Hepatocyte (in vitro differentiated cells): ENCODE measurements at regions not wholly inside any gene's neighbourhood (a gene's known extent, or its start where the extent isn't known, plus 50 kb on each side); places are given as distances from the start of the nearest gene placed in this dataset.
A peak's percentile ranks its signal among the peaks of the same experiment; 100 is the strongest.

Source experiments
- DNase-seq: peaks from one replicate; pipeline ENCODE4 v3.0.0-alpha.2; 2016; ENCODE audit warnings: low spot score
- H2AFZ ChIP-seq: fragments of 200-600 bp; sonication (generic); 2 replicates; pipeline ENCODE4 v1.6.0; 2016; ENCODE audit warnings: antibody characterized with exemption, mild to moderate bottlenecking
- H3K27ac ChIP-seq: fragments of 200-600 bp; sonication (generic); 2 replicates; pipeline ENCODE4 v1.5.1; 2016; ENCODE audit warnings: mild to moderate bottlenecking
- H3K27me3 ChIP-seq: fragments of 200-600 bp; sonication (generic); 2 replicates; pipeline ENCODE4 v1.6.1; 2016
- H3K36me3 ChIP-seq: fragments of 200-600 bp; sonication (generic); replicated peaks from 2 replicates; pipeline ENCODE4 v1.5.1; 2016; ENCODE audit warnings: low read depth; ENCODE audit not compliant: insufficient read depth
- H3K4me1 ChIP-seq: fragments of 200-600 bp; sonication (generic); 2 replicates; pipeline ENCODE4 v1.5.1; 2016; ENCODE audit warnings: mild to moderate bottlenecking, moderate library complexity; ENCODE audit not compliant: insufficient read depth
- H3K4me2 ChIP-seq: fragments of 200-600 bp; sonication (generic); 2 replicates; pipeline ENCODE4 v1.6.0; 2016
- H3K4me3 ChIP-seq: fragments of 200-600 bp; sonication (generic); 2 replicates; pipeline ENCODE4 v1.5.1; 2016; ENCODE audit warnings: mild to moderate bottlenecking
- H3K79me2 ChIP-seq: fragments of 200-600 bp; sonication (generic); 2 replicates; pipeline ENCODE4 v1.6.0; 2017; ENCODE audit warnings: mild to moderate bottlenecking
- H3K9me2 ChIP-seq: fragments of 200-600 bp; sonication (generic); replicated peaks from 2 replicates; pipeline ENCODE4 v1.6.0; 2017; ENCODE audit warnings: mild to moderate bottlenecking; ENCODE audit not compliant: insufficient read depth
- H3K9me3 ChIP-seq: fragments of 200-600 bp; sonication (generic); 2 replicates; pipeline ENCODE4 v1.5.1; 2016; ENCODE audit warnings: low read depth, mild to moderate bottlenecking
- H4K20me1 ChIP-seq: fragments of 200-600 bp; sonication (generic); 2 replicates; pipeline ENCODE4 v1.6.0; 2016; ENCODE audit warnings: mild to moderate bottlenecking; ENCODE audit not compliant: insufficient read depth, poor library complexity, severe bottlenecking
- CTCF ChIP-seq: fragments of 200-600 bp; sonication (generic); IDR thresholded peaks from 2 replicates; pipeline ENCODE4 v1.5.1; 2016; ENCODE audit warnings: antibody characterized with exemption, mild to moderate bottlenecking; ENCODE audit not compliant: poor library complexity
- EZH2 ChIP-seq: fragments of 200-600 bp; sonication (generic); IDR thresholded peaks from 2 replicates; pipeline ENCODE4 v1.6.1; 2016; ENCODE audit warnings: antibody characterized with exemption, mild to moderate bottlenecking, borderline replicate concordance
- EZH2phosphoT487 ChIP-seq: fragments of 200-600 bp; sonication (generic); IDR thresholded peaks from one replicate; pipeline ENCODE4 v1.6.1; 2018; ENCODE audit warnings: antibody characterized with exemption, mild to moderate bottlenecking, low read depth, moderate library complexity; ENCODE audit not compliant: unreplicated experiment, severe bottlenecking
- WGBS: methylation state at CpG from one replicate; pipeline ENCODE4 v1.1.6; 2016; ENCODE audit warnings: low lambda C conversion rate; ENCODE audit errors: missing lambda C conversion rate; 5-methylcytosine and 5-hydroxymethylcytosine counted together

GRCh38 chr12:14129611-14130195 lies 148.3 kb upstream of the GRIN2B start:
- Histone ChIP-seq H3K4me3 (no peak overlapping the region), H2AFZ (no peak overlapping the region), H3K79me2 (no peaks in the 10 kb centered on the region), H3K27me3 (no peaks in the 10 kb centered on the region), H3K36me3 (no peaks in the 10 kb centered on the region), H3K4me1 (no peaks in the 10 kb centered on the region), H3K9me3 (no peaks in the 10 kb centered on the region), H4K20me1 (no peaks in the 10 kb centered on the region), H3K27ac (no peak overlapping the region), H3K4me2 (no peak overlapping the region), H3K9me2 (no peaks in the 10 kb centered on the region)
- no peak for TF ChIP-seq CTCF
- TF ChIP-seq EZH2, result no peak
- no peak for TF ChIP-seq EZH2phosphoT487
- no peak for DNase-seq
- WGBS, result 87% methylated on average over 12 of the region's 12 CpGs

GRCh38 chr12:14135996-14136395 lies 154.6 kb upstream of the GRIN2B start:
- no peak overlapping the region for H2AFZ ChIP-seq
- no peak for DNase-seq
- H3K27me3 ChIP-seq, result no peaks in the 10 kb centered on the region
- no peak overlapping the region for H3K27ac ChIP-seq
- H3K4me3 ChIP-seq, result no peak overlapping the region
- H4K20me1 ChIP-seq, result no peaks in the 10 kb centered on the region
- WGBS, result 100% methylated on average over 2 of the region's 2 CpGs
- H3K79me2 ChIP-seq, result no peaks in the 10 kb centered on the region
- H3K4me1 ChIP-seq, result no peaks in the 10 kb centered on the region
- no peaks in the 10 kb centered on the region for H3K9me2 ChIP-seq
- TF ChIP-seq EZH2 (no peak), CTCF (no peak)
- no peaks in the 10 kb centered on the region for H3K36me3 ChIP-seq
- no peaks in the 10 kb centered on the region for H3K9me3 ChIP-seq
- H3K4me2 ChIP-seq, result no peak overlapping the region

GRCh38 chr12:14138495-14138894 lies 157.1 kb upstream of the GRIN2B start:
- H3K27ac ChIP-seq, result no peak overlapping the region
- H3K4me3 ChIP-seq, result no peak overlapping the region
- H3K4me1 ChIP-seq, result no peaks in the 10 kb centered on the region
- H3K79me2 ChIP-seq, result no peaks in the 10 kb centered on the region
- H2AFZ ChIP-seq, result no peak overlapping the region
- TF ChIP-seq EZH2phosphoT487, result no peak
- TF ChIP-seq CTCF, result peak; percentile 18
- 72% methylated on average over 6 of the region's 6 CpGs for WGBS
- H3K36me3 ChIP-seq, result no peaks in the 10 kb centered on the region
- no peaks in the 10 kb centered on the region for H3K27me3 ChIP-seq
- H3K9me2 ChIP-seq, result no peaks in the 10 kb centered on the region
- peak; percentile 7 for DNase-seq
- H3K9me3 ChIP-seq, result no peaks in the 10 kb centered on the region
- H3K4me2 ChIP-seq, result no peak overlapping the region
- no peaks in the 10 kb centered on the region for H4K20me1 ChIP-seq
